ENCODE measurements at regions not wholly inside any gene's neighbourhood (a gene's known extent, or its start where the extent isn't known, plus 50 kb on each side); places are given as distances from the start of the nearest gene placed in this dataset.
"Not testable (repeated sequence)": the region's sequence is repeated elsewhere in the genome, so short reads cannot be mapped to it uniquely, and the experiment has no call there.

DNA sequence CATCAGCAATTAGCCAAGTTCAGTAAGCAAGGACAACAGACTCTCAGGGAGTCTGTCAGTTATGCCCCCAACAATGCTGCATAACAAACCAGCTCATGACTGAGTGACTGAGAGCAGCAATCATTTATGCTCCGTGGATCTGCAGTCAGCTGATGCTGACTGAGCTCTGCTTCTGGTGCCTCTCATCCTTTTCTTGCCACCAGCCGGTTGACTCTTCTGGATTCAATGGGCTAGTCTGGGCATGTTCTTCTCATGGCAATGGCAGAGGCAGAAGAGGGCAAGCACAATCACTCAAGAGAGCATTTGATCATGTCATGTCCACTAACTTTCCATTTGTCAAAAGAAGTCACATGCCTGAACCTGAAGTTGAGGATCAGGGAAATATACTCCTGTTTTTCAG is 157.0 kb upstream of the NTRK2 start:
- no peak for DNase-seq

DNA sequence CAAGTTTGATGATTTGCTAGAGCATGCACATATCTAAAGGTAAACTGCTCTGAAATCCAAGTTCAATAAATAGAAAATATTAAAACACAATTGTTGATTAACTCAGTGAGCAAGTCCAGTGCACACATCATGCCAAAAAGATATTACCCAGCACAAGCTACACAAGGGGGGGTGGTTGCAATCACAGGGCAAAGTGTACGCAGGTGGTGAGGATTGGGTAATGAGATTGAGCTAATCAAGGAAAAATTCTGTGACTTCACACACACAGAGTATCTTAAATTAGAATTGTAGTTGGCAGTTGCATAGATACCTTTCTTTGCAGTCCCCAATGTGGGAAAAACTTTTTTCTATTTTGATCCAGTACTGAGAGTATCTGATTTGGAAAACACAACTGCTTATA is 156.1 kb upstream of the NTRK2 start:
- DNase-seq = no peak

- DNase-seq = no peak
These were observed 155.6 kb upstream of the NTRK2 start for GRCh38 chr9:84513979-84514378.

- no peak for DNase-seq
These were observed 155.1 kb upstream of the NTRK2 start for GRCh38 chr9:84514421-84514820.

GRCh38 chr9:84517026-84517425 is 152.5 kb upstream of the NTRK2 start:
- no peak for DNase-seq

DNA sequence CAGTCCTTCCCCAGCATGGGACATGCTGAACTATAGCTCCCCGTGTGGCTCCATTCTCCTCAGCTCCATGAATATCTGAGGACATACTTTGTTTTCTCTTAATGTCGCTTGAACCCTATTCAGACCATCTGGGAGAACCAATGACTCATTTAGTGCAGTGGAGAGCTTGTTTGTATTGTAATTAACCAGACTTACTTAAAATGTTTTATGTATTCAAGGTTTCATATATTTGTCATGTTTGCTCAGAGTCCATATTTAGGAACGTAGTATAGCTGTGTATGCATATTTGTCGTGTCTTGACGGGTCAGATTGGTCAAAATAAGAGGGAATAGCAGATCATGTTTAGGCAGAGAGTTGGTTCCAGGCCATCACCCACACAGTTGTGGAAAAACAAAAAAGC is 150.1 kb upstream of the NTRK2 start:
- no peak for DNase-seq

DNA sequence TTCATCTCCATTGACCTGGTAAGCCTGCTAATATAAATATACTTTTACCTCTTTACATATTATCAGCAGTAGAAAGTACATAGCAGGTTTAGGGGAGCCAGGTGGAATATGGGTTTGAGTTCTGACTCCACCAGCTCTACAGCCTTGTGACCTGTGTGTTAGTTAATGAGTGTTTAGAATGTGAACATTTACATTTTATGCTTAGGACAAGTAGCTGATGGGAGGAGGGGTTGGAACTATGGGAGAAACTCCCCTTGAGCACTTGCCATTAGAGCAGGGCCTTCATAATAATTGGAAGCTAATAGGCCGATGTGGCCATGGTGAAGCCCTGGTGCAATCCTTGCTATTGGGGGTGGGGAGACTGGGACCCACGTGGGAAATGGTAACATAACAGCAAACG is 148.3 kb upstream of the NTRK2 start:
- no peak for DNase-seq

GRCh38 chr9:84526211-84526610 is 143.3 kb upstream of the NTRK2 start:
- not testable (repeated sequence) for DNase-seq

DNA sequence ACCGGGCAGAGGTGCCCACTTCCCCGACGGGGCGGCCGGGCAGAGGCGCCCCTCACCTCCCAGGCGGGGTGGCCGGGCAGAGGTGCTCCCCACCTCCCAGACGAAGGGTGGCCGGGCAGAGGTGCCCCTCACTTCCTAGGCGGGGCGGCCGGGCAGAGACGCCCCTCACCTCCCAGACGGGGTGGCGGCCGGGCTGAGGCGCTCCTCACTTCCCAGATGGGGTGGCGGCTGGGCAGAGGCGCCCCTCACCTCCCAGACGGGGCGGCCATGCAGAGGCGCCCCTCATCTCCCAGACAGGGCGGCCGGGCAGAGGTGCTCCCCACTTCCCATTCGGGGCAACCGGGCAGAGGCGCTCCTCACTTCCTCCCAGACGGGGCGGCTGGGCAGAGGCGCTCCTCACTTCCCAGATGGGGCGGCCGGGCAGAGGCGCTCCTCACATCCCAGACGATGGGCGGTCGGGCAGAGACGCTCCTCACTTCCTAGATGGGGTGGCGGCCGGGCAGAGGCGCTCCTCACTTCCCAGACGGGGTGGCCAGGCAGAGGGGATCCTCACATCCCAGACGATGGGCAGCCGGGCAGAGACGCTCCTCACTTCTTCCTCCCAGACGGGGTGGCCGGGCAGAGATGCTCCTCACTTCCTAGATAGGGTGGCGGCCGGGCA is 142.3 kb upstream of the NTRK2 start:
- DNase-seq = not testable (repeated sequence)

DNA sequence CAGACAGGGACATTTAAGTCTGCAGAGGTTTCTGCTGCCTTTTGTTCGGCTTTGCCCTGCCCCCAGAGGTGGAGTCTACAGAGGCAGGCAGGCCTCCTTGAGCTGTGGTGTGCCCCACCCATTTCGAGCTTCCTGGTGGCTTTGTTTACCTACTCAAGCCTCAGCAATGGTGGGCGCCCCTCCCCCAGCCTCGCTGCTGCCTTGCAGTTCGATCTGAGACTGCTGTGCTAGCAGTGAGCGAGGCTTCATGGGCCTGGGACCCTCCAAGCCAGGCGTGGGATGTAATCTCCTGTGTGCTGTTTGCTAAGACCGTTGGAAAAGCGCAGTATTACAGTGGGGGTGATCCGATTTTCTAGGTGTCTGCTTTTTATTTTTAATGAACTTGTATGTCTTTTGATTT is 133.6 kb upstream of the NTRK2 start:
- not testable (repeated sequence) for DNase-seq

DNA sequence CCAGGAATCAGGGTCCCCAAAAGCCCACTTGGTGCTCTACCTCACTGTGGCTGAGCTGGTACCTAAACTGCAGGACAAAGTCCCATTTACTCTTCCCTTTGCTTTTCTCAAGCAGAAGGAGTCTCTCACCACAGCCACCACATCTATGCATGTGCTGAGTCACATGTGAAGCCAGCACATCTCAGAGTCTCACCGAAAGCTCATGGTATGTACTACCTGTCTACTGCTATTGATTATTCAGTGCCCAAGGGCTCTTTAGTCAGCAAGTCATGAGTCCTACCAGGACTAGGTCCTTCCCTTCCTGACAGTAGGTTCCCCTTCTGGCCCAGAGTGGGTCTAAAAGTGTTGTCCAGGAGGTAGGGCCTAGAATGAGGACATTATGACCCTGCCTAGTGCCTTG is 130.7 kb upstream of the NTRK2 start:
- no peak for DNase-seq

DNA sequence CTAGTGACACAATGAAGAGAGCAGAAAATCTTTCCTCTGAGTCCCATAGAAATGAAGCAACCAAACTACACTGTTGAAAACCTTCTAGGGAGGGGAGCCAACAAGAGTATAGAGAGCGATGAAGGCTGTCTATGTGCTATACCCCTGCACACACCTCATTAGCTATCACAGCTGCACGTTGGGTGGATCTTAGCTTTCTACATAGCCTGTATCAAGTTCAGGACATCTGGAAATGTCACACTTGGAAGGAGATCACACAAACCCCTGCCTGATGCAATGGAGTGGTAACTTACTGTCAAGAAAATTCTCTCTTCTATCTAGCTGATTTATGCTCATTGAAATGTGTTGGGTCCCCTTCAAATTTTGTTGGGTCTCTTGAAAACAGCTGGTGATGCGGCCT is 127.0 kb upstream of the NTRK2 start:
- DNase-seq = peak; percentile 5

- no peak for DNase-seq
These were observed 115.4 kb upstream of the NTRK2 start for GRCh38 chr9:84554069-84554664.

- no peak for DNase-seq
These were observed 113.0 kb upstream of the NTRK2 start for GRCh38 chr9:84556556-84556955.

DNA sequence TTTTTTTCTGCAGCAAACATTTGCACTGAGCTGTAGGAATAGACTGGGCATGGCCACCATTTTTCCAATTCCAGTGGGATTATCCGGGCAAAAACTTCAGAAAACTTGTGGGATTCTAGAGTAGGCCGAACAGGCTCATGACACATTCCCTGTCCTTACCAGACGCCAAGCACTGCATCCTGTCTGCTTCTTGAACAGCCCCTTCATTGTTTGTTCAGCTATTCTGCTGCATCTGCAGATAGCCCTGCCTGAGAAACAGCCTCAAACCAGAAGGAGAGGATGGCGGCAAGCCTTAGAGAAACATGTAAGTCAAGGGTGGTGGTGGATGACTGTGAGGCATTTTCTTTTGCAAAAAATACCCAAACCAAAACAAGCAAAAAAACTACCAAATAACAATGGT is 111.8 kb upstream of the NTRK2 start:
- no peak for DNase-seq

- no peak for DNase-seq
These were observed 105.8 kb upstream of the NTRK2 start for GRCh38 chr9:84563691-84564090.

DNA sequence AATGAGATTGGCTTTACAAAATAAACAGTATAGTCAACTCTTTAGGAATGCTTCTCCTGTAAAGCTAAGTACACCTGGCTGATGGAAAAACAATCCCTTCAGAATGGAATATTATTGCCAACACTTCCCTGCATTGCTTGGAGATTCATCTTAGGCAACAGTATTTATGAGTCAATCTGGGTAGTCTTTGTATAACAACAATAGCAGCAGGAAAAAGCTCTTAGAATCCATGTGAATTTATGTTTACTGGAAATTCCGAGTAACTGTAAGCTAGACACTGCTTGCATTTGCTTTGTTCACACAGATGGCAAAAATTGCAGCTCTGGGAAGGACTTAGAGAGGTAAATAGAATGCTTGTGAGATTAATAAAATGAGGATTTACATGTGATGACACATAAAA is 101.7 kb upstream of the NTRK2 start:
- no peak for DNase-seq

DNA sequence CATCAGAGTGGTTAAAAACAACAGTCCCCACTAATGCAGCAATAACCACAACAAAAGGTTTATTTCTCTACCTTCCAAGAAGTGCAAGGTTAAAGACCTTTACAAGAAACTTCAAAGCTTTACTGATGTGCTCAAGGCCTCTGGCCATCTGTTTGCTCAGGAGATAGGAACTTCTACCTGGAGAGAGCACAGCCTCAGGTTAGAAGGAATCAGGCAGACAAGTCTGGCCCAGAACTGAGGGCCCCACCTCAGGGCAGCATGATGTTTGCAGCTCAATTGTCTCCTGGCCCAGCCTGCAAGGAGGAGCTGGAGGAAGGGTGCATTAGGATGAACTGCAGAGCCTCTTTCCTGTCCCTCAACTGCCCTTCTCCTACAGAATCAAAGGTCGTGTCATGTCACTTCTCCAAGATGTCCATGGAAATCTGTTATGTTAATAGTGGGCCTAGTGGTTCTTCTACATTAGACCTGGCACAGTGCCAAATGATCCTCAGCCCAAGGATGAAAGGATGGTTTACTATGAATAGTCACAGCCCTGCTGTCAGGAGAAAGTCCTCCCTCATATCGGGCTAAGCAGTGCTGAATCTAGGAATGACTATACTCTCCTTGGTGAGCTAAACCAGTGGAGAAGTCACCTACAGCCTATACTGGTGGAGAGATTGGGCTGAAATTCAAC is 98.9 kb upstream of the NTRK2 start:
- DNase-seq = no peak

- DNase-seq = no peak
These were observed 96.4 kb upstream of the NTRK2 start for GRCh38 chr9:84573083-84573482.

DNA sequence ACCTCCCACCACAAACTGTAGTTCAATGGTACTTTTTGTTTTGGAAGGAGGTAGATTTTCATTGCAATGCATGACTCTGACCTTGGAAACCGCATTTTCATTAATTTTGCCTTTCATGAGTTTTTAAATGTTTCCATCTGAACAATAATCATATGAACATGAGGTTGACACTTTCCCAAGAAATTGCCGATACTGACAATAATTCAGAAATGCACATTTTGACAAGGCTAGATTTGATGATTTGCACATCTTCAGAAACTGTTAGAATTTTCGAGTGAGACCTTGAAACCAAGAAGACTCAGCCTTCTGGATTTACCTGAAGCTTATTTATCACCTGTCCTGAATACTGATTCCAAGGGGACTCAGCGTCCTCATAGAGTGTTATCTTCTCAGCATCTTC is 93.8 kb upstream of the NTRK2 start:
- DNase-seq = no peak

DNA sequence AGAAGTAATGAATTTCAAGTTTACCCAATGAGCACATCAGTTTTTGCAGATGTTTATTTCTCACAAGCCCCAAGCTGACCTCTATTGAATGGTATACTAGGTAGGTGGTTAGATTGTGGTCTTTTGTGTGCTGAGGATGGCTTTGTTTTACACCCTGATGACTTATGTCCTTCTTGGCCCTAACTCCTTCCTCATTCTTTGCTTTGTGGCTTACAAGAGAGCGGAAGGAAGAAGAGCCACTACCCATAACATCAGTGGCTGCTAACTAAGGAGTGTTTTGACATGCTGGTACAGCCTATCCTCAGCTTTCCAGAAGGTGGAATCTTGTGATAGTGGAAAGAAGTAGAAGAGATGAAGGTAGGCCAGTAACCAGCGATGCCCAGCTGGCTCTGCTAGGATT is 85.7 kb upstream of the NTRK2 start:
- no peak for DNase-seq

DNA sequence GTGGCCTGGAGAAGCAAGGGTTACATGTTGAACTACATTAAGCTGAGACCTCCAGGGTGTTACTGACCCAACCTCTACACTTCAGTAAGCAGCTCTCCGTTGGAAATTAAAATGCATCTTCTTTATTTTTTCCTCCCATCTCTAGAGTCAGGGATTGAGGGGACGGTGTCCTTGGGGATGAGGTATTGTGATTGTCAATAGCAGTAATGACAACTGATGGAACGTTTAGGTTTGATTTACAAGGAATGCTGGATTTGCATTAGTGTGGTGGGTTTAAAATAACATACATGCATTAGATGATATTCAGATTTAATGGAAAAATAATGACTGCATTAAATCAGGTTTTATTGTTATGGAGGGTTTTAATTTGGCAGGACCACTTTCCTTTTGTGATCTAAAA is 82.9 kb upstream of the NTRK2 start:
- DNase-seq = no peak

DNA sequence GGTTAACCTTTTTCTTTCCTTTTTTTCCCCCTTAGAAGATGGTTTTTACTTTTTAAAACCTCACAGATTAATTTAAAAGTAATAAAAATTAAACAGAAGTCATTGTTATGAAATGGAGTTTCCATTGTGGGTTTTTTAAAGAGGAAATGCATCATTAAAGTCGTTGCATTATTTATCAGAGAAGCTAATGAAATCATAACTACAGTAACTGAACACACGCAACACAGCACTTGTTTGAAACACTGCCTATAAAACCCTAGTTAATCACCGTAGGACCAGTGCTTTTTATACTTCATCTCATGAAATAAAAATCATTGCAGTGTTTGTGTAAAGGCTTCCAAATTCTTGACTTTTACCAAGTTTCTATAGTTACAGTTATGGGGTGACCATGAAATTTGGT is 82.4 kb upstream of the NTRK2 start:
- DNase-seq = no peak

DNA sequence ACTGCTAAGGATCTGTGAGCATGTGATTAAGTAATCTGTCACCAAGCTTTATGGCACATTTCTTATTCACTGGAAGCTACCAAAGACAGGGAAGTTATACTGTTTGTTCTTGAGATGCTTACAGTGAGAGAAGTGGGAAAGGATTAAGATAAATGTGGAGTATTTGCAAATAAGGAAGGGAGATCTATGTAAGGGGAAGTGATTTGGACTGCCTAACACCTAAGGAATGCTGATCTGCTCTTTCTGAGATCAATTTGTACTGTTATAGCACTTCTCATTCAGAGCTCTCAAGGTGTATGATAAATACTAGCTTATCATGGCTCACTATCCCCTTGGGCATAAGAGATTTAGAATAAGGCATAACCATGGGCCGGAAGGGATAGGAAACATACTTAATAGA is 80.0 kb upstream of the NTRK2 start:
- DNase-seq = no peak

DNA sequence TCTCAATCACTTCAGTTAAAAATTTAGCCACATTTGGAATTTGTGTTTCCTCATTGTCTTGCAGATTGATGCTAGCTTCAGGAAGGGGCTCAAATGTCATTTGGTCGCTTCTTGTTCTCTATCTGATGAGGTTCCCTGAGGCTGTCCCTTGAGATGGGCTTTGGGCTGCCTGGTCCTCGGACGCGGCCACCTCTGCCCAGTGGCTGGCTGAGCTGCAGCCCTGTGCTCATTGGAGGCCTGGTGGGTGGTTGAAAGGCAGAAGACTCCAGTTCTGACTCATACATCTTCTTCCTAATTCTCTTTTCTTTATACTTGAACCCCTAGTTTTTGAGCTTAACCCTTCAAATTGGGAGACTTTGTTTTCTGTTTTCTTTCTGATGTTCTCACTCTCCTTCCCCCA is 78.8 kb upstream of the NTRK2 start:
- no peak for DNase-seq
